HepG2 (cell line): ENCODE measurements at regions not wholly inside any gene's neighbourhood (a gene's known extent, or its start where the extent isn't known, plus 50 kb on each side); places are given as distances from the start of the nearest gene placed in this dataset.

Source experiments
- ATAC-seq: fragments of 200-7000 bp; cut with Tn5 transposase; 3 replicates; pipeline ENCODE4 v1.9.1; 2020; ENCODE audit warnings: mild to moderate bottlenecking, moderate library complexity
- BruUV-seq: library from RNA; stranded (reverse); fragments of 400-500 nt; replicated peaks from 2 replicates; lab custom pipeline; 2021; lab: Mats Ljungman, UMichigan
- CTCF ChIA-PET: fragments of 300-600 bp; formaldehyde crosslinking; extraction: SDS; loops from one replicate; lab custom pipeline; 2021; ENCODE audit warnings: low total read pairs, inconsistent platforms, low intra/inter-chr PET ratio; lab: Yijun Ruan, JAX
- POLR2A ChIA-PET: fragments of 350-600 bp; sonication (Branson Sonifier 250); formaldehyde crosslinking; loops from one replicate; lab custom pipeline; 2020; ENCODE audit warnings: antibody characterized with exemption, inconsistent platforms; lab: Yijun Ruan, JAX
- DNase-seq: peaks from one replicate; pipeline ENCODE4 v3.0.0-alpha.2; 2015; ENCODE audit warnings: low spot score
- FAIRE-seq: peaks from 3 replicates; lab custom pipeline; 2011; peaks lifted over from hg19 to GRCh38; lab: Jason Lieb, UNC
- H2AFZ ChIP-seq: one replicate; pipeline ENCODE4 v1.6.1; 2011; ENCODE audit warnings: low read length, inconsistent platforms
- H3K27ac ChIP-seq: fragments of 300-600 bp; 3 replicates; pipeline ENCODE4 v1.8.0; 2011; ENCODE audit warnings: mixed run types, mild to moderate bottlenecking, mixed read lengths, low read length, inconsistent platforms; ENCODE audit not compliant: insufficient read depth; ENCODE audit errors: extremely low read length
- H3K27me3 ChIP-seq, 2 experiments: fragments of 200-600 bp in 1 of 2; 2 replicates in 1 of 2; 3 replicates in 1 of 2; pipeline versions ENCODE4 v1.6.0 to v1.8.0; 2011; ENCODE audit warnings: low read length in 2 of 2, mild to moderate bottlenecking in 2 of 2, moderate library complexity in 2 of 2, inconsistent platforms in 1 of 2; ENCODE audit not compliant: insufficient read depth in 2 of 2, control insufficient read depth in 1 of 2
- H3K36me3 ChIP-seq, 2 experiments: fragments of 200-600 bp in 1 of 2; replicated peaks in 1 of 2; 2 replicates in 1 of 2; 3 replicates in 1 of 2; pipeline versions ENCODE4 v1.5.1 to v1.8.0; 2011; ENCODE audit warnings: low read length in 2 of 2, inconsistent platforms in 1 of 2; ENCODE audit not compliant: insufficient read depth in 2 of 2, control insufficient read depth in 1 of 2
- H3K4me1 ChIP-seq: 2 replicates; pipeline ENCODE4 v1.5.1; 2012; ENCODE audit warnings: low read length, inconsistent platforms; ENCODE audit not compliant: insufficient read depth
- H3K4me2 ChIP-seq: 2 replicates; pipeline ENCODE4 v1.6.0; 2011; ENCODE audit warnings: low read depth, low read length, inconsistent platforms
- H3K4me3 ChIP-seq, 3 experiments: fragments of 200-600 bp in 1 of 3; sonication (generic), shearing (Covaris generic) in 1 of 3; replicated peaks in 1 of 3; 2 replicates each; pipeline ENCODE4 v1.5.1; 2011 to 2016; ENCODE audit warnings: low read length in 3 of 3, inconsistent platforms in 2 of 3, low read depth in 2 of 3, mild to moderate bottlenecking in 2 of 3, control low read depth in 1 of 3, mixed read lengths in 1 of 3; ENCODE audit not compliant: insufficient read depth in 1 of 3
- H3K79me2 ChIP-seq: one replicate; pipeline ENCODE4 v1.6.1; 2011; ENCODE audit warnings: low read length, inconsistent platforms; ENCODE audit not compliant: insufficient read depth
- H3K9ac ChIP-seq: 2 replicates; pipeline ENCODE4 v1.6.0; 2011; ENCODE audit warnings: mild to moderate bottlenecking, low read depth, low read length, inconsistent platforms; ENCODE audit not compliant: insufficient read depth
- H3K9me3 ChIP-seq: 2 replicates; pipeline ENCODE4 v1.5.1; 2012; ENCODE audit warnings: mild to moderate bottlenecking, low read length
- H4K20me1 ChIP-seq: 2 replicates; pipeline ENCODE4 v1.6.0; 2011; ENCODE audit warnings: inconsistent platforms, mild to moderate bottlenecking, low read length, moderate library complexity; ENCODE audit not compliant: insufficient read depth
- ATF4 ChIP-seq, 2 experiments: fragments of 450-650 bp in 1 of 2; sonication (generic) in 1 of 2; formaldehyde crosslinking; IDR thresholded peaks; 2 replicates each; pipeline versions ENCODE4 v1.5.0 to v1.8.0; 2020 to 2022; ENCODE audit warnings: mild to moderate bottlenecking in 1 of 2, missing genetic modification reagents in 1 of 2
- ELK4 ChIP-seq: sonication (generic); formaldehyde crosslinking; IDR thresholded peaks from 2 replicates; pipeline ENCODE4 v1.9.0; 2021; ENCODE audit warnings: missing genetic modification reagents, borderline replicate concordance
- HNRNPH1 ChIP-seq: fragments of 200-400 bp; formaldehyde crosslinking; optimal IDR thresholded peaks from 2 replicates; pipeline ENCODE3; 2017; ENCODE audit warnings: mild to moderate bottlenecking, low read depth, low read length
- IKZF4 ChIP-seq: sonication (generic); formaldehyde crosslinking; IDR thresholded peaks from 2 replicates; pipeline ENCODE4 v1.5.1; 2020; ENCODE audit warnings: borderline replicate concordance, mild to moderate bottlenecking, low read depth, missing genetic modification reagents; ENCODE audit errors: not compliant biosample characterization
- MBNL3 ChIP-seq: fragments of 250-450 bp; sonication (Bioruptor Pico); conservative IDR thresholded peaks from 2 replicates; pipeline ENCODE4 v1.8.0; 2022; ENCODE audit warnings: mild to moderate bottlenecking, inconsistent platforms
- POLR2A ChIP-seq, 2 experiments: IDR thresholded peaks; 2 replicates each; pipeline ENCODE4 v1.6.1; 2011; ENCODE audit warnings: low read depth in 2 of 2, low read length in 2 of 2, mild to moderate bottlenecking in 1 of 2, moderate library complexity in 1 of 2; ENCODE audit not compliant: insufficient read depth in 1 of 2
- RARA ChIP-seq: IDR thresholded peaks from 2 replicates; pipeline ENCODE4 v1.6.1; 2016; ENCODE audit warnings: missing genetic modification reagents, missing compliant biosample characterization
- RORA ChIP-seq: sonication (generic); formaldehyde crosslinking; IDR thresholded peaks from 2 replicates; pipeline ENCODE4 v1.5.0; 2020; ENCODE audit warnings: mild to moderate bottlenecking, missing genetic modification reagents, moderate library complexity
- SNAPC2 ChIP-seq: sonication (generic); formaldehyde crosslinking; IDR thresholded peaks from 2 replicates; pipeline ENCODE4 v1.8.1; 2022; ENCODE audit warnings: mild to moderate bottlenecking, missing genetic modification reagents
- TBX3 ChIP-seq: fragments of 450-650 bp; IDR thresholded peaks from 2 replicates; pipeline ENCODE4 v1.6.1; 2017; ENCODE audit warnings: antibody characterized with exemption, mild to moderate bottlenecking, inconsistent platforms, borderline replicate concordance
- XRCC5 ChIP-seq: fragments of 200-400 bp; formaldehyde crosslinking; optimal IDR thresholded peaks from 2 replicates; pipeline ENCODE3; 2017; ENCODE audit warnings: mild to moderate bottlenecking, low read length
- ZKSCAN8 ChIP-seq: IDR thresholded peaks from 2 replicates; pipeline ENCODE4 v1.6.1; 2016; ENCODE audit warnings: borderline replicate concordance, missing genetic modification reagents, missing compliant biosample characterization
- ZNF235 ChIP-seq: sonication (generic); formaldehyde crosslinking; IDR thresholded peaks from 2 replicates; pipeline ENCODE4 v1.8.1; 2023; ENCODE audit warnings: mild to moderate bottlenecking, missing genetic modification reagents, borderline replicate concordance
- ZNF567 ChIP-seq: sonication (generic); formaldehyde crosslinking; IDR thresholded peaks from 2 replicates; pipeline ENCODE4 v1.8.1; 2023; ENCODE audit warnings: mild to moderate bottlenecking, missing genetic modification reagents, borderline replicate concordance
- ZNF768 ChIP-seq: sonication (generic); formaldehyde crosslinking; IDR thresholded peaks from 2 replicates; pipeline ENCODE4 v1.4.0; 2020; ENCODE audit warnings: missing genetic modification reagents
- WGBS: methylation state at CpG from one replicate; pipeline ENCODE4 v1.1.6; 2017; ENCODE audit warnings: low lambda C conversion rate; 5-methylcytosine and 5-hydroxymethylcytosine counted together
- in situ Hi-C: cut with HindIII; loops from 2 replicates; pipeline ENCODE4 v1.10.0; 2017; ENCODE audit warnings: low pct_unique_long_range_greater_than_20kb; ENCODE audit not compliant: extremely low pct_ligation_motif_present
- intact Hi-C: fragments of 100-400 bp; cut with micrococcal nuclease; formaldehyde crosslinking; loops from one replicate; pipeline ENCODE4 v1.10.0; 2022; ENCODE audit not compliant: unreplicated experiment
- TF ChIP-seq, protein P1 (sequence below): IDR thresholded peaks from 2 replicates; pipeline ENCODE4 v1.6.1; 2016; ENCODE audit warnings: missing genetic modification reagents, missing compliant biosample characterization
- TF ChIP-seq, protein P2 (sequence below): sonication (generic); formaldehyde crosslinking; conservative IDR thresholded peaks from 2 replicates; pipeline ENCODE4 v1.8.0; 2022; ENCODE audit warnings: missing genetic modification reagents

GRCh38 chr7:46557781-46558180 lies 636.7 kb upstream of the IGFBP3 start:
- no peak for ATAC-seq
- Histone ChIP-seq H3K27me3 (no peaks in the 10 kb centered on the region), H3K4me3 (no peak overlapping the region), H4K20me1 (no peaks in the 10 kb centered on the region; the same call in 1 of the 2 replicates), H3K9ac (no peak overlapping the region), H3K27ac (no peak overlapping the region), H3K9me3 (no peaks in the 10 kb centered on the region), H3K79me2 (no peaks in the 10 kb centered on the region), H3K4me2 (no peak overlapping the region), H3K36me3 (no peaks in the 10 kb centered on the region), H3K4me1 (no peaks in the 10 kb centered on the region), H2AFZ (no peak overlapping the region)
- ChIA-PET CTCF (no interaction called here), POLR2A (no interaction called here)
- no peak for DNase-seq
- WGBS = 8% methylated on average over 3 of the region's 3 CpGs
- intact Hi-C loops = no loop called here
- in situ Hi-C loops = no loop called here
- TF ChIP-seq RARA (CRISPR knock-in tag) (no peak), TBX3 (no peak), HNRNPH1 (no peak), ELK4 (no peak), ZNF567 (no peak), SNAPC2 (CRISPR knock-in tag) (no peak)
- no peak for FAIRE-seq
- BruUV-seq = no TSS peak

- H3K79me2 ChIP-seq = no peaks in the 10 kb centered on the region
- DNase-seq (no peak), ATAC-seq (no peak), FAIRE-seq (no peak)
- no peak overlapping the region for H3K4me3 ChIP-seq
- no peak overlapping the region for H2AFZ ChIP-seq
- intact Hi-C loops (no loop called here), in situ Hi-C loops (no loop called here)
- no peaks in the 10 kb centered on the region for H3K4me1 ChIP-seq
- WGBS = 25% methylated on average over 5 of the region's 5 CpGs
- no peaks in the 10 kb centered on the region for H3K9me3 ChIP-seq
- no peaks in the 10 kb centered on the region for H3K36me3 ChIP-seq
- ChIA-PET POLR2A (no interaction called here), CTCF (no interaction called here)
- no peaks in the 10 kb centered on the region for H3K27me3 ChIP-seq
- H3K27ac ChIP-seq = no peak overlapping the region
- H3K9ac ChIP-seq = no peak overlapping the region
- H3K4me2 ChIP-seq = no peak overlapping the region
- H4K20me1 ChIP-seq = no peaks in the 10 kb centered on the region; the same call in 1 of the 2 replicates
- BruUV-seq = no TSS peak
- TF ChIP-seq, protein P1, sequence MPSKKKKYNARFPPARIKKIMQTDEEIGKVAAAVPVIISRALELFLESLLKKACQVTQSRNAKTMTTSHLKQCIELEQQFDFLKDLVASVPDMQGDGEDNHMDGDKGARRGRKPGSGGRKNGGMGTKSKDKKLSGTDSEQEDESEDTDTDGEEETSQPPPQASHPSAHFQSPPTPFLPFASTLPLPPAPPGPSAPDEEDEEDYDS = no peak
- TF ChIP-seq ZNF235 (CRISPR knock-in tag) (no peak), ZKSCAN8 (CRISPR knock-in tag) (no peak), ATF4 (CRISPR knock-in tag; IDR thresholded peaks at IDR 0.05) (no peak), POLR2A (IDR thresholded peaks at IDR 0.05; ENCODE audit: insufficient read depth in 1 of 2, low read depth in 2 of 2, low read length in 2 of 2) (no peak), MBNL3 (CRISPR knock-in tag) (no peak), RORA (CRISPR knock-in tag) (no peak), IKZF4 (no peak), XRCC5 (no peak), ZNF768 (CRISPR knock-in tag) (no peak)
- TF ChIP-seq, protein P2, sequence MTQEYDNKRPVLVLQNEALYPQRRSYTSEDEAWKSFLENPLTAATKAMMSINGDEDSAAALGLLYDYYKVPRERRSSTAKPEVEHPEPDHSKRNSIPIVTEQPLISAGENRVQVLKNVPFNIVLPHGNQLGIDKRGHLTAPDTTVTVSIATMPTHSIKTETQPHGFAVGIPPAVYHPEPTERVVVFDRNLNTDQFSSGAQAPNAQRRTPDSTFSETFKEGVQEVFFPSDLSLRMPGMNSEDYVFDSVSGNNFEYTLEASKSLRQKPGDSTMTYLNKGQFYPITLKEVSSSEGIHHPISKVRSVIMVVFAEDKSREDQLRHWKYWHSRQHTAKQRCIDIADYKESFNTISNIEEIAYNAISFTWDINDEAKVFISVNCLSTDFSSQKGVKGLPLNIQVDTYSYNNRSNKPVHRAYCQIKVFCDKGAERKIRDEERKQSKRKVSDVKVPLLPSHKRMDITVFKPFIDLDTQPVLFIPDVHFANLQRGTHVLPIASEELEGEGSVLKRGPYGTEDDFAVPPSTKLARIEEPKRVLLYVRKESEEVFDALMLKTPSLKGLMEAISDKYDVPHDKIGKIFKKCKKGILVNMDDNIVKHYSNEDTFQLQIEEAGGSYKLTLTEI (CRISPR knock-in tag) = no peak
Observed at GRCh38 chr7:46557295-46557711, 636.2 kb upstream of the IGFBP3 start.
